Umbilical cord (tissue), 1 donor: ENCODE measurements at regions not wholly inside any gene's neighbourhood (a gene's known extent, or its start where the extent isn't known, plus 50 kb on each side); places are given as distances from the start of the nearest gene placed in this dataset.

Experiments
- DNase-seq: peaks from one replicate; pipeline ENCODE4 v3.0.0-alpha.2; 2015; ENCODE audit warnings: low spot score

DNA sequence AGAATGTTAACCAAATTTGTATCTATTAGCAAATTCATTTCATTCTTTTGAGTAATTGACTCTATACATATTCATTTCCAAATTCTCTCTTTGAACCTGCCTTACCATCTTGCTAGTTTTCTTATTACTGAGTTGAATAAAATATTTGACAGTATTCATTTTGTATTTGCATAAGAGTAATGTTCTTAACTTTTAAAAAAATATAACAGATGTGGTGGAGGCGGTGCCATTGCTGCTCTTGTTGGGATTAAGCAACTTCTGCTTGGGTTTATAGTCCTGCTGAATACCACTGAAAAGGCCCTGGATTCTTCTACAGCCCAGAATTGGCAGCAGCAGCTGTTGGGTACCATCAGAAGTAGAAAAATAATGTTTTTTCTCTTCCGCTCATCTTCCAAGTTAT lies 148.9 kb upstream of the PEX5L start:
- no peak for DNase-seq

DNA sequence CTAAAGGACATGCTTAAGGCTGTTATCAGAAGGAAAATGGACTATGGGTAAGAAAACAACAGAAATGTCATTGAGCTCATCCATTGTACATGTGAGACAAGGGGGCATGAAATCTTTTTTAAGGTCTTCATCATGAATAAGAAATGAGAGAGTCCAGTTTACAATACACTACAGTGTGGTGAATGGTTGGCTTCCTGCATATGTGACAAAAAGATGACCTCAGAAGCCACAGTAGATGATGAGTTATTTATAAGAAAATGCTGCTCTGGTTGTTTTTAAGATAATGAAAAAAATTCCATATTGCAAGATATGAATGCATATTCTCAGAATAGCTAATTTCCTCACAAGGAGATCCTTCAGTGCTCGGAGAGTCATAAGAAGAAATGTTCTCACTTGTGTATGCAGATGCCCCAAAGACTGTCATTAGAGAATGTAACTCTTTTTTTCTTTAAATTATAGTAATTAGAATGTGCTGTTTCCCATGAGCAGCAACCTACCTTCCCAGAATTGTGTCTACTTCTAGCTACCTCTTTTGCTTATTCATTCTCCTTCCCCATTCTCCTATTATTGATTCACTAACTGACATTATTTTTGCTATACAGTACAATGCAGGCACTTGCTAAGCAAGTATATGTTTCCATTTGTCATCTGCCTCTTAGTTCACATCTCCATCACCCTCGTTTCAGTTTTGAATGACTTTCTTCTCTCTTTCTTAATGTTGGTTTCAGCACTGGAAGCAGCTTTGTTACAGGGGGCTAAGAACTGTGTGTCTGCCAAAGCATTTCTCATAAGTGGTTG lies 152.0 kb upstream of the PEX5L start:
- no peak for DNase-seq

DNA sequence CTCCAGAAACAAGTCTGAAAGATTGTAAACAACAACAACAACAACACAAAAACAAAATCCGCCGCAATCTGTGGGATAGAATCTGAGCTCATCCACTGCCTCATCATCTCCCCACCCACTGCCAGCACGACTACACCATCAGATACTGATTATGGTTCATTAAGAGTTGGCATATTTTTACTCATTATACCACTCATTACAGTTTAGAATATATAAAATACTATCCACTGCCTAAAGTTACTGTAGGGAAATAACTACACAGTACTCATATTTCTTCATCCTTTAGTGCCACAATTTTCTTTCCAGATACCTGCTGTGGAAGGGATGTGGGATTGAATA lies 152.5 kb upstream of the PEX5L start:
- DNase-seq = no peak

DNA sequence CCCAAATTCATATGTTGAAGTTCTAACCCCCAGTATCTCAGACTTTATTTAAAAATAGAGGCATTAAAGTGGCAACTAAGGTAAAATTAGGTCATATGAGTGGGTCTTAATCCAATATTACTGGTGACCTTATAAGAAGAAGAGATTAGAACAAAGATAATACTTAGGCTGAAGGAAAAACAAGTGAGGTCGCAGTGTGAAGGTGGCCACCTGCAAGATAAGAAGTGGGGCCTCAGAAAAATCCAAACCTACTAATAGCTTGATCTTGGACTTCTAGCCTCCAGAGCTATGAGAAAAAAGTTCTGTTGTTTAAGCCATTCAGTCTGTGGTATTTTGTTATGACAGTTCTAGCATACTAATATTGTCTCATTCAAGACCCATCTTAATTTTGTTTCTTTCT lies 159.9 kb upstream of the PEX5L start:
- no peak for DNase-seq

DNA sequence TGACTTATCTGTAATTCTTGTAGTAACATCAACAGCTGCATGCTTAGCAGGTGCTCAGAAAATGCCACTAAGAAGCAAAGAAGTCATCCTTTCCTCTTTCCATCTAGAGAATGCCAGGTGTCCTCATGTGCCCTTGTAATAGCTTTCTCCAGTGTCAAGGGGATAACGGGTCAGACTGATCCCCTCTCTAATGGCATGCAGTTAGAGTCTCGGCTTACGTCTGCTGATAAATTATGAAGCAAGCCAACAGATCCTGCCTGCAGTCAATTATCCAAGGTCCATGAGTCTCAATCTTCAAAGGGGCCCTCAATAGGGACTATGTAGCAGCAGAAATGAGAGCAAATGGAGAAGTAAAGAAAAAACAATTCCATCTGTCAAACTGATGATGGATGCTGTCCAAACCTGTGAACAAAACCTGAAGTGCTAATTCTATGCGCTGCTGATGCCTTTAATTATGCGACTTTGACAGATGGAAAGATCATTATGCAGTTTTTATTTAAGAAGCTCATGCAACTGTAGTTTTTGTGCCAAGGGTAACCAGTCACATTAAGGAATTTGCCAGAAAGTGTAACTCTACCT lies 162.8 kb upstream of the PEX5L start:
- no peak for DNase-seq

DNA sequence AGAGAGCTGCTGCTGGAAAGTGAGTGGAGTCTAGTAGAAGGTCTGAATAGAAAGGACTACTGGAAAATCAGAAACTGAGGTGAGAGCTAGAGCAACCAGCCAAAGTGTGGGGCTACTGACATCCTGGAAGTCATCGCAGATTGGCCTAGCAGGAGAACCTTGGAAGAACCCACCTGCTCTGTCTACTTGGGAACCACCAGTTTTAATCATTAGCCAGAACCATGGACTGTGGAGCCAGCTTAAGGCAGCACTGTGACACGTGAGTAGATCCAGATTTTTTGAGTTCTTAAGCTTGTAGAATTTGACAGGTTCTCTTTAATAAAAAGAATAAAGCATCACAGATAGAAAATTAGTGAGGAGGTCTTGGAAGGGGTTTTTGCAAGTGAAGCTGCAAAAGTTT lies 179.1 kb upstream of the PEX5L start:
- no peak for DNase-seq

DNA sequence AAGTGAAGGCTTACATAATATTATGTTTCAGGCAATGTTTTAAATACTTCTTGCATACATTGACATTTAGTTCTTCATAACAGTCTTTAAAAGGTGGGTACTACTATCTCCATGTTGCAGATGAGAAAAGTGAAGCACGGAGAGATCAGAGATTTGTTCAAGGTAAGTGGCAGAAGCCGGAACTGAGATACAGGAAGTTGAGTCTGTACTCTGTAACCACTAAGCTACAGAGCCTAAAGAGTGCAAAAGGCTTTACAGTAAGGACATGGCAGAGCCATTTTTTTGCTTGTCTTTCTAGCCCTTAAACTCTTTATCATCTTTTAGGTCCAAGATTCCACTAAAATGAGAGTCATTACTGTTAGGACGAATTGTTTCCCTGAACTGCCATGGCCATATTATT lies 186.5 kb upstream of the PEX5L start:
- no peak for DNase-seq

DNA sequence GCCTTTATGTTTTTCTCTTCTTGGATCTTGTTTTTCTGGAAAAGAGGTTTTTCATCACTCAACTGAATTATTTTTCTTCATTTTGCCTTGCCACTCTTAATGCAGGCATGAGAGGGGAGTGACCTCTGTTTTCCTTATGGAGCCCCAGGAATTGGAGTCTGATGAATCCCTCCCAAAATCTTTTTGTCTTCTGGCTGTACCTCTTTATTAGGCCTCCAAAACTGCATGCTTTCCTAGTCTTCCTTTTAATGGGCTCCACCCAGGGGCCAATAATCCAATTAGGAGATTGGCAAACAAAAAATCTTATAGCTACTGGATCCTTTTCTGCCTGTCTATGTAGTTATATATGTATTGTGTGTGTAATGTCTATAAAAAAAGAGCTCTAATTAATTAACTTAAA lies 192.4 kb upstream of the PEX5L start:
- DNase-seq = no peak

DNA sequence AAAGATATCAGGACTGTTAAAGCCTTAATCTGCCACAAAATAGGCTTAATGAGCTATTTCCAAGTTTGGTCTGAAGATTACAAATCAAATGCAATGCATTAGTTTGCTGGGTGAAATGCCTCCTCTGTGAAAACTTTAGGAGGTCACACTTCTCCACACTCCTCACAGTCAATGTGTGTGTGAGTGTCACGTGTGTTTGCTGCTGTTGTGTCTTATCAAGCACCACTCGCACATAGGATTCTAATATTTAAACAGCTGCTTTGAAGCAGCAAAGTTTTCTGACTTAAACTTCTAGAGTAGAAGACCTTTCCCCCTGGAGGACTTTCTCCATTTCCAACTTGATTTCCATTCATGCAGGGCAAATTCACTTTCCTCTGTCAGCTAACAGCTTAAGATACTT lies 203.2 kb upstream of the PEX5L start:
- no peak for DNase-seq

DNA sequence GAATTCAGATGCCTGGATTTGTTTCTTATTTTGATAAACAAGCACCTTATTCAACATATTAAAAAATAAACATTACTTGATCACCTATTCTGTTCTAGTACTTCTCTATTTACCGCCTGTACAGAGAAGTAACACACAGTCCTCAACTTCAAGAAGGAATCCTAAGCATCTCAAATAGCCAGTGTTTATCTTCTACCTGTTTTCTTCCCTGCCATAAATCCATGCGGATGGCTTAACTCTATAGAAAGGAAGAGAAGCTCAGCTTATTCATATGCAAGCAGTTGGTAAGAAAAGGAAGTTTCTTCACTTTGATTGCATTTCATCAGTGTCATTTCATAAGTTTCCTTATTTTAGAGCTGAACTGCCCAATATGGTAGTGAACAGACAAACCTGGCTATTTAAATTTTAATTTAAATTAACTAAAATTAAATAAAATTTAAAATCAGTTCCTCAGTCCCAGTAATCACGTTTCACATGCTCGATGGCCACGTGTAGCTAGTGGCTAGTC lies 210.0 kb upstream of the PEX5L start:
- no peak for DNase-seq

DNA sequence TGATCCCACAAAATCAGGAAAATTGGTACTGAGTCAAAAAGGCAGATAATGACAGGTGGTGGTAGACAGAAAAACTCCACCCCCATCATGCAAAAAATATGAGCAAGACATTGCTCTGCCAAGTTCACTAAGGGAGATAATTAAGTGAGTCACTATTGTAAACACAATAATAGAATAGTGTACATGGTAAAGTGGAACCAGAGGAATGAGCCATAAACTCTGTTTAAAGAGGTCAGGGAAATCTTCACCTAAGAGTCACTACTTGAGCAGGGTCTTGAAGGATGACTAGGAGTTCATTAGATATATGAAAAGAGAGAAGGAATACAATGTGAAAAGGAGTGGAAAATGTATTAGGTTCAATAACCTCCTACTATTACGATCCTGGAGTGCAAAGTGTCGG lies 213.4 kb upstream of the PEX5L start:
- DNase-seq = no peak

DNA sequence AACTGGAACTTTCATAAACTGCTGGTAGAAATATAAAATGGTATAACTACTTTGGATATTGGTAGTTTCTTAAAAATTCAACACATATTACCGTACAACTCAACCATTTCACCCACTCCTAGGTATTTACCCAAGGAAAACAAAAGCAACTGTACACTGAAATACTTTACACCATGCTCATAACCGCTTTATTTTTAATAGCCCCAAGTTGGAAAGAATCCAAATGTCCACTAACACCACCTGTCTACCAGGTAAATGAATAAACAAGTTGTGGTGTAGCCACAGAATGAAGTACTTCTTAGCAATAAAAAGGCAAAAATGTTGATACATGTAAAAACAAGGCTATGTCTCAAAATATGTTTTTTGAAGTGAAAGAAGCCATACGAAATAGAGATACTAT lies 215.9 kb upstream of the PEX5L start:
- DNase-seq = no peak

DNA sequence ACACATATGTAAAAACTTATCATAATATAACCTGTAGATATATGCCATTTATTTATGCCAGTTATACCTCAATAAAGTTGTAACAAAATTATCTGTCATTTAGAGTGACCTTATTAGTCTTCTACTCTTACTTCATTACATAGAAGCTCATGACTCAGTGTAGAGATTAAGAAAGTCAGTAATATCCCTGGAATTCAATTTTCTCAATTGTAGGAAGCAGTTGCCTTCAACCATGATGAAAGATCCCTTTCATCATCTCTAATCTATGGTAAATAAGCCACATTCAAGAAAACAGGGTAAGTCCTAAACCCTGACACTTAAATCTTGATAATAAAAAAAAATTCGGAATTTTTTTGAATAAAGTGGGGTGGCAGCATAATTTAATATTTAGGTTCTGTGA lies 216.5 kb upstream of the PEX5L start:
- no peak for DNase-seq

DNA sequence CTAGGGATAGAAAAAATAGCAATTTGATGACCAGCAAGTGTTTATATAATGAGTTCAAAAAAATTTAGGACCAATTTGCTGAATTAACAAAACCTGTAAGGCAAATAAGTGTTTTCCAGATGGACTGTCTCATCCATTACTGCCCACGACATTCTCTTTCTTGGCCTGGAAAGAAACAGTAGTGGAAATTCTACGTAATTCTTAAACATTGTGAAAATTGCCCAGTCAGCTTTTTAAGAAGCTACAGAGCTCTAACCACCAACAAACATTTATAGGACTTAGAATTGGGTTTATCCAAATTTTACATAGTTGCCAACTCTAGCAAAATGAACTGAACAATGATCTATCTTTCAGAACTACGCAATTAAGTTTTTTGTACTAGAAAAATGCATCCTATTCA lies 227.7 kb upstream of the PEX5L start:
- no peak for DNase-seq

DNA sequence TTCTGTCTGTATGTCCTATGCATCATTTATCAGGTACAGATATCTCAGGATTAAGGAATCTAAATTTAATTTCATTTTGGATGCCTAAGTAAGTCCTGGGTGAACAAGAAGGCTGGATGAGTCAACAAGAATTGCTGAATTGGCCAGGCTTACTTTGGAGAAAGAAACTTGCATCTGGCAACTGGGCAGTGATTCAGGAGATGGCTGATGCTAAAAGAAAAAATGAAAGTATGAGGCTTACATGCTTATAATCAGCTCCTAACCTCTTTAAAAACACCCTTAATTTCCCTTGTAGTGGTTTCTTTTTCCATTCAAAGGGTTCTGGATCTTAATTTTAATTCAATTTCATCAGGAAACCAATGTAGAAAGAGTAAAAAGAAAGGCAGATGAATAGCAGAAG lies 228.8 kb upstream of the PEX5L start:
- DNase-seq = no peak

DNA sequence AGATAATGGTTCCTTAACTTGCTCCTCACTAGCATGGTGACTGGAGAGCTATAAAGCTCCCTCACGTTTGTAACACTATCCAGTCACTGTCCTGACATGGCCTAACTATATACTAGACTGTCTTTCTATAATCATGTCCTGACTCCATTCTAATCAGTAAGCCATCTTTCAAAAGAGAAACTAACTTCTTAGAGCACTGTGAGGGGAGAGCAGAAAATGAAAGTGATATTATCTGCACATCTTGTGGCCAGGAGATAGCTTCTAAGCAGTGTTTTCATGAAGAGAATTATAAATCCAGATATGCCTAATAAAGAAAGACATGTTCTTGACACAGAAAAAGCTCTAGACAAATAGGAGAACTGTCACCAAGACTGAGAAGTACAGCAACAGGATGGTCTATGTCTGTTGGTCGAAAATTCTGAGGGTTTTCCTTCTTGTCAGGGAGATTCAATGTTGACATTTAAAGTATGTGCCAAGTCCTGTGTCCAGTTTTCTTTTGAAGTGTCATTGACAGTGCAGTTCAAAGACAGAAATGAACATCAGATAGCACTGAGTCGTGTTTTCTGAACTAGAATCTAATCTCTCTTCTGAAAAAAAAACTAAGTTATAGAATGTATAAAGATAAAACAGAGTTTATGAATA lies 230.6 kb upstream of the PEX5L start:
- no peak for DNase-seq

DNA sequence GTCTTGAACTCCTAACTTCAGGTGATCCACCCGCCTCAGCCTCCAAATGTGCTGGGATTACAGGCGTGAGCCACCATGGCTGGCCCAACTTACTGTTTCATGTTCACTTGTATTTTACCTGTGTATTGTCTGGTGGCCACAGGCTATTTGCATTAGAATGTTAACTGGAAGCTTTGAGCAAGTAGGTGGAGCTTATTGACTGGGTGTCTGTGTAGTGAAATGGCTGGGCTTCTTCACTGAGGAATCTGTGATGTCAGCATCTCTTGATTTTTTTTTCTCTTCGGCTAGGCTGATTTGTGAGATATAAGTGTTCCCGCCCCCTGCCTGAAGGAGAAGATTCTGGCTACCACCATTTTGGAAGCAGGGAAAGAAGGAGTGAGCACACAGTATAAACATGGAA lies 237.8 kb upstream of the PEX5L start:
- DNase-seq = no peak

DNA sequence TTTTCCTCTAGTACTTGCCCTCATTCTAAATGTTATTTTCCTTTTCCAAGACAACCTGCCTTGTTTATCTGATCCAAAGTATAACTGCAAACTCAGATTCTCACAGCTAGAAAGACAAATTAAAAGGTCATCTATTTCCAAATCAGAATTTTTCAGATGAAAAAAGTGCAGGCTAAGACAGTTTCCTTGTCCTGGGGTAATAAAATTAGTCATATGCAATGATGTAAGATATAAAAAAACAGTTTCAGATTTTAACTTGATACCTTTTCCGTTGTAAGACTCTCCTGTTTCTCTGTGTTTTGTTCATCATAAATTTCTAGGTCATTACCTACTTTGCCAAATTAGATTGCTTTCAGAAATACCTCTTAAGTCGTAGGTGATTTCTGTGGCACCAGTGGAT lies 238.4 kb upstream of the PEX5L start:
- no peak for DNase-seq

DNA sequence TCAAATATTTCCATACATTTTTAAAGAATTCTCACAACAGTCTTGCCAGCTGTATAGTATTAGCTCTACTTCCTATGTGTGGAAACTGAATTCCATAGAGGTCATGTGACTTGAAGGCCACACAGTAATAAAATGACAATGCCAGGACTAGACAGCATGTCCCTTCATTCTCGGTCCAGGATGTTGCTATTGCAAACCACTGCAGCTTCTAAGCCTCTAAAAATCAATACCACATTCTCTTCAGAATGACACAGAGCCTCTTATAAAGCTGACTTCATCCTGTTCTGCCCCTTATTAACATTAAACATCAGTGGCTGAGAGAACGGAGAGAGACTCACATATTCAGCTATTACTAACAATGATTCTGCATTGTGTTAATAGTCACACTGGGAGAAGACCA lies 240.3 kb upstream of the PEX5L start:
- no peak for DNase-seq

DNA sequence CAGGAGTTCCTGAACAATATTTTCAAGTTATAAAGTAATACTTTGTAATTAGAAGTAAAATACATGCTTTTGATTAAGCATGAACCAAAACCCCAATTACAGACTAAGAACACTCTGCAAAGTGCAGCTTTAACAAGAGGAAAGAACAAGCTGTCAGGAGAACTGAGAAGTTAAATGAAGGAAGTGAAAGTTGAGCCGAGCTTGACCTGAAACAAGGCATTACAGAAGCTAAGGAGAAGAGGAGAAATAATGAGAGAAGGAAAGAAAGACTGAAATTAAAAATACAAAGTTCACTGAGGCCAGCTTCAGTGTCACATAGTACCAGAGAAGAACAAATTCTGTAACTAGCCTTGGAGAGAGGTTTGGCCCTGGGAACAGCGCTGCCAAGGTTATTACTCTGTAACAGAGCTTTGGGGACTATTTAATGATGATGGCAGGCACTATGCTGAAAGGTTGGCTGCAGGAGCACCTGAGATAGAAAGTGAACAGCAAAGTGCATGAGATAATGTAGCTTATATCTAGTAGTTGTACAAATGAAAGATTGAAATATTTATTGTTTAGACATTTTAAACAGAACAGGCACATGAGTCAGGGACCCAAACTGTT lies 241.9 kb upstream of the PEX5L start:
- DNase-seq = no peak

DNA sequence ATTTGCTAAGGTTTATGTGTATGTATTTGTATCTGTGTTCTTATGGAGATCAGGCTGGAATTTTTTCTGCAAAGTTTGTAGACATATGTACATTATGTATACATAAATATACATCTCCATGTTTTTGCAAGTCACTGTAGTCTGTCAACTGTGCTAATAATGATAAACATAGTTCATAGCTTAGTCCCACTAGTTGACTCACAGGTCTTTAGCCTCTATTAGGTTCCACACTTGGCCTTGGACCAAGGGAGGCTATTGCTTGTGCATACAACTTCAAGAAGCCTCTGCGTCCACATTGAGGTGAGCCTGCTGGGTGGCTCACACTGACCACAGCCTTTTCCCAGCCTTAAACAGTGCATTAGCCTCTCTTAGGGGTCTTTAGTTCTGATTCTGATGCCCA lies 243.8 kb upstream of the PEX5L start:
- no peak for DNase-seq

DNA sequence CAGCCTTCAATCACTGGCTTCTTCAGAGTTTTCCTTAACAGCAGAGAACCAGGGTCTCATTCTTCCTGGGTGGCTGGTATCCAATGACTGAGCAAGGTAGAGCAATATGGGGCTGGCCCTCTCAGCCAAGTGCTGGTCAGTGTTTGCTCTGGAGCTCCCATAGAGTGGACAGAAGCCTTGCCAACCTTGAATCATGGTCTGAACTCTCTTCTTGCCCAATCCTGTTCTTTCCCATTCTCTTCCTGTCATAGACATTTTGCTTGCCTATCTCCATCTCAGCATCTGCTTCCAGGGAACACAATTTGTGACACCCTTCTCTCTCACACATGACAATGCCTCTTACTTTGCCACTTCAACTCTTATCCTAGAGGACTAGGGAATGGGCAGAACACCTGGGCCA lies 245.6 kb upstream of the PEX5L start:
- no peak for DNase-seq

DNA sequence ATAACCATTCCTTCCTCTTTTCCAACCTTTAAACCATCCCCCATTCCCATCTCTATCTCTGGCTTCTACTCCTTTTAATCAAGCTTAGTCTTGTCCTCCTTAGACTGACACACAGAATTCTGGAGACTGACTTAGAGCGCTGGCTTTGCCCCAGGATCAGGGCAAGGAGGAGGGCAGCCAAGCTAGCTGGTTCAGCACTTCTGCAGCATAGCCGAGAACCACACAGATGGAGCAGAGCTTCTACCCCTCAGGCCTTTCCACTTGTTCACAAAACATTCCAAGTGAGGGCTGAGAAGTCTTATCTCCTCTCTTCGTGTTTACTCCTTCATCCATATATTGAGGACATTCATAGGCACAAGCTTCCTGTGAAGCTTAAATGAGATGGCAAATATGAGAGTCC lies 246.5 kb upstream of the PEX5L start:
- DNase-seq = no peak
